AG08396 (cell line): ENCODE measurements at regions not wholly inside any gene's neighbourhood (a gene's known extent, or its start where the extent isn't known, plus 50 kb on each side); places are given as distances from the start of the nearest gene placed in this dataset.
"Not testable (repeated sequence)": the region's sequence is repeated elsewhere in the genome, so short reads cannot be mapped to it uniquely, and the experiment has no call there.

Source experiments
- DNase-seq: peaks from one replicate; pipeline ENCODE4 v3.0.0; 2012; ENCODE audit warnings: low spot score, mixed read lengths

- DNase-seq: not testable (repeated sequence)
These were observed 50.5 kb upstream of the THOC3 start for GRCh38 chr5:176018598-176018997.

DNA sequence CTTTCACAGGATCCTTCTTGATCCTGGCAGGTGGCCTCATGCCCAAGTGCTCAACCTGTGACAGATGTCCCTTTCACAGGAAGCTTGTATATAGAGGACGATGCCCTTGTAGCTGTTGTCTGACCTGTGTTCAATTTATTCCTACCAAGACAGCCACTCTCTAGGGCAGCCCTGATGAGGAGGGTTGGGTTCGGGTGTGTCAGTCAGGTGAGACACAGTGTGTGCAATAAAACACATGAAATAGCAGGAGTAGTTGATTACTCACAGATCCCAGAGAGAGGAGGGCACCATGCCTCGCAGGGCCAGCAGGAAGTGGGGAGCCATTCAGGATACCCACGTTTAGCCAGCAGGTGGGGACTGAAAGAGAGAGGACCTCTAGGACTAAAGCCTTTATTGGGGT lies 52.7 kb upstream of the THOC3 start:
- DNase-seq: not testable (repeated sequence)

- DNase-seq: not testable (repeated sequence)
These were observed 55.4 kb upstream of the THOC3 start for GRCh38 chr5:176023535-176023934.

GRCh38 chr5:176029445-176029844 lies 61.3 kb upstream of the THOC3 start:
- DNase-seq: not testable (repeated sequence)

GRCh38 chr5:176030361-176031117 lies 62.4 kb upstream of the THOC3 start:
- DNase-seq: not testable (repeated sequence)

DNA sequence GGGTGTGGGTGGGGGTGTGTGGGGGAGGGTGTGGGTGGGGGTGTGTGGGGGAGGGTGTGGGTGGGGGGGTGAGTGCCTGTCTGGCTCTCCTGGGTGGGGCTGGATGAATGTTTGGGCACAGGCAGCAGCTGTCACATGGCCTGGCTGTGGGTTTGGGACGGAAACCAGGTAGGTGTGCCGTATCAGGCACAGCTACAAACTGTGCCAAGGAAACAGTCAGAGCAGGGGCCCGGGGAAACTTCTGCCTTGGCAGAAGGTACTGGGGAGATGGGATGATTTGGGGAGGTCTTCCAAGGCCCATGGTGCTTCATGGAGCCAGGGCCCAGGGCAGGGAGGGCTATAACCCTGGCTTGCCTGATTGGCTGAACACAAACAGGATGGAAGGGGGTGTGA lies 63.0 kb upstream of the THOC3 start:
- not testable (repeated sequence) for DNase-seq

- not testable (repeated sequence) for DNase-seq
These were observed 65.1 kb upstream of the THOC3 start for GRCh38 chr5:176033186-176033585.

- not testable (repeated sequence) for DNase-seq
These were observed 66.5 kb upstream of the THOC3 start for GRCh38 chr5:176034407-176035200.

DNA sequence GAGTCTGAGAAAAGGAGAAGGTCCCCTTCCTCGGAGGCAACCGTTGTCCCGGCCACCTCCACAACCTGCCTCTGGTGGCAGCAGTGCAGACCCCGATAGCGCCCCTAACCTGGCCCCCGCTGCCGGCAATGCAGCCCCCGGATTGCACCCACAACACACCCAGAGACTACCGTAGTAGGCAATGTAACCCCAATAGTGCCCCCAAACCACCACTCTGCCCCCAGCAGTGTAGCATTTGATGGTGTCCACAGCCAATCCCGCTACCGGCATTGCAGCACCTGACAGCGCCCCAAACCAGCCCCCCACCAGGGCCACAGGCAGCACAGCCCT lies 67.1 kb upstream of the THOC3 start:
- DNase-seq: not testable (repeated sequence)

DNA sequence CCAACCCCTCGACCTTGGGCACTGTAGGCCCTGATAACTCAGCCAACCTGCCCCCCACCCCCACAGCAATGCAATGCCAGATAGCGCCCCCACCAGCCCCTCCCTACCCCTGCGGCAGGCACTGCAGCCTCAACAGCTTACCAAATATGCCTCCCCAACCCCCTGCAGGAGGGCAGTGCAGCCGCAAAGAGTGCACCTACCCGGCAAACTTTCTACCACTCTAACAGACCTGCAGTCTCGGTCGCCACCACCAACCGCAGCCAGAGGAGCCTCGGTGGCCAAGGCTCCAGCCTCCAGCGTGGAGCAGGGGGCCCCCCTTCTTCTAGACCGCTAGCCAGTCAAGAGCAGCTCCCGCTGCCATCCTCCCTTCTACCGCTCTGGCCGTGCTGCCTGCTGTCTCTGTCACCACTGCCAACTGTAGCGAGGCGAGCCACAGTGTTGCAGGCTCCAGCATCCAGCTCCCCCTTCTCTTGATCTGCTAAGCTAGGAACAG lies 67.7 kb upstream of the THOC3 start:
- DNase-seq: peak; percentile 1

GRCh38 chr5:176036391-176036790 lies 68.3 kb upstream of the THOC3 start:
- DNase-seq: not testable (repeated sequence)

- DNase-seq: not testable (repeated sequence)
These were observed 69.1 kb upstream of the THOC3 start for GRCh38 chr5:176037190-176037589.

GRCh38 chr5:176040105-176040801 lies 72.1 kb upstream of the THOC3 start:
- DNase-seq: not testable (repeated sequence)

DNA sequence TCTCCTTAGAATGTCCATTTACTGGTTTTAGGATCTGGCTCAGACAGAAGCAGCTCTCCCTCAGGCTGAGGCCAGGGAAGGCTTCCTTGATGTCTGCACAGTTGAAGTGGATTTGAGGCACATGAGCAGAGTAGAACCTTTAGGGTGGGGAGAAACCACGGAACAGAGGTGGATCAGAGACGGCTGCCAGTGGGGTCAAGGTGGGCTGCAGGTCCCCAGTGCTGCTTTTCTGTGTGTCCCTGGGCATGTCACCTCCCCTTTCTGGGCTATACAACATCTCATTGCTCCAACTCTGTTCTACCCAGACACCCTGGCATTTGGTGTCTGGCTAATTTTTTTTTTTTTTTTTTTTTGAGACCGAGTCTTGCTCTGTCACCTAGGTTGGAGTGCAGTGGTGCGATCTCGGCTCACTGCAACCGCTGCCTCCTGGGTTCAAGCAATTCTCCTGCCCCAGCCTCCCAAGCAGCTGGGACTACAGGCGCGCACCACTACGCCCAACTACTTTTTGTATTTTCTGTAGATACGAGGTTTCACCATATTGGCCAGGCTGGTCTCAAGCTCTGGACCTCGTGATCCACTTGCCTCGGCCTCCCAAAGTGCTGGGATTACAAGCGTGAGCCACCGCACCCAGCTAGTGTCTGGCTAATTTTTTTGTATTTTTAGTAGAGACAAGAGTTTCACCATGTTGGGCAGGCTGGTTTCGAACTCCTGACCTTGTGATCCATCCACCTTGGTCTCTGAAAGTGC lies 73.3 kb upstream of the THOC3 start:
- peak; percentile 1 for DNase-seq

GRCh38 chr5:176042020-176042658 lies 74.0 kb upstream of the THOC3 start:
- DNase-seq: not testable (repeated sequence)

DNA sequence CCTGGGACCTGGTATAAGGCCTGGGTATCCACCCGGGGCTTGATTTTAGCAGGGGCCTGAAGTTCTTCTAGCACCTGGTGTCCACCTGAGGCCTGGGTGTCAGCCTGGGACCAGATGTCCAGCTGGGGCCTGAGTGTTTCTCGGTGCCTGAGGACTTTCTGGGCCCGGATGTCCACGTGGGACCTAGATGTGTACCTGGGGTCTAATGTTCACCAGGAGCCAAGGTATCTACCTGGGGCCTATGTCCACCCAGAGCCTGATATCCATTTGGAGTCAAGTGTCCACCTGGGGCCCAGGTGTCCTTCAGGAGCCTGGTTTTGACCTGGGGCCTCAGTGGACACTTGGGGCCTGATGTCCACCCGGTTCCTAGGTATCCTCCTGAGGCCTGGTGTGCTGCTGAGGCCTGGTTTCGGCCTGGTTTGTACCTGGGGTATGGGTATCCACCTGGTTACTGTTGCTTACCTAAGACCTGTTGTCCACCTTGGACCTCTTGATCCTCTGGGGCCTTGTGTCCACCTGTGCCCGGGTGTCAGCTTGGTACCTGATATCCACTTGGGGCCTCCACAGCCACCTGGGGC lies 75.2 kb upstream of the THOC3 start:
- peak; percentile 2 for DNase-seq

DNA sequence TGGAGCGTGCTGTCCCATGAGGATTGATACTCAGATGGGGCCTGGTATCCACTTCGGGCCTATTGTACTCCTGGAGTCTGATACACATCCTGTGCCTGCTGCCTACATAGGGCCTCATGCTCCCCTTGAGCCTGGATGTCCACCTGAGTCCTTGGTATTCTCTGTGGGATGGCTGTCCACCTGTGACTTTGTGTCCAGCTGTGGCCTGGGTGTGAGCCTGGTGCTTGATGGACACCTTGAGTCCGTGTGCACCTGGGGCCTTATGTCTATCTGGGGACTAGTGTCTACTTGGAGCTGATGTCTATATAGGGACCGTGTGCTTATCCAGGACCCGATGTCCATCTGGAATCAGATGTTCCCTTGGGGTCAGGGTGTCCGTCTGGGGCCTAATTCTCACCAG lies 75.9 kb upstream of the THOC3 start:
- not testable (repeated sequence) for DNase-seq

GRCh38 chr5:176044431-176044830 lies 76.3 kb upstream of the THOC3 start:
- DNase-seq: not testable (repeated sequence)

- not testable (repeated sequence) for DNase-seq
These were observed 77.3 kb upstream of the THOC3 start for GRCh38 chr5:176045442-176045841.

DNA sequence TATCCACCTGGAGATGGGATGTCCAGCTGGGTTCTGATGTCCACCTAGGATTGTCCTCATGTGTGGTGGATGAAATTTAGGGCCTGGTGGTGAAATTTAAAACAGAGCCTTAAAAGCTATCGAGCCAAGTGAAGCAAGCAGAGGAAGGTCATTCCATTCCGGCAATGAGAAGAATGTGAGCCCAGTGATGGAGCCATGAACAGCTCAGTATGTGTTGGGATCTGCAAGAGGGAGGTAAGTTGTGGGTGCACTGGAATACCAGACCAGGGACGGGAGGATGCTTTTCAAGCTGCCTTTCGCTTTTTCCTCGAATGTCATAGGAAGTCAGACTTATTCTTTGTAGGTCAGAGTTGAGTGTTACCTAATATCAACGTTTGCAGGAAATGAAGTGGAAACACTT lies 80.6 kb upstream of the THOC3 start:
- DNase-seq: not testable (repeated sequence)
